ENCODE measurements at regions not wholly inside any gene's neighbourhood (a gene's known extent, or its start where the extent isn't known, plus 50 kb on each side); places are given as distances from the start of the nearest gene placed in this dataset.

GRCh38 chr12:107903341-107904061 is 129.0 kb downstream of the ASCL4 start:
- intact Hi-C loops (cut with micrococcal nuclease) = no loop called here
- H3K4me3 Mint-ChIP-seq = peak overlapping the region; percentile 76
- H3K36me3 Mint-ChIP-seq (ENCODE audit: low read depth) = no peaks in the 10 kb centered on the region
- H3K4me1 Mint-ChIP-seq (ENCODE audit: low read depth) = peaks cover 7% of the 10 kb centered on the region
- H3K27me3 Mint-ChIP-seq (ENCODE audit: low read depth) = peaks cover 62% of the 10 kb centered on the region
- H3K9me3 Mint-ChIP-seq = no peaks in the 10 kb centered on the region
- peak; percentile 64 for DNase-seq
- H3K27ac Mint-ChIP-seq = no peak overlapping the region
- CTCF ChIA-PET = interaction anchor here (0.9 kb wide), 1 partner anchor 9 kb away, joined by 5 read pairs; no protein-coding TSS in a partner anchor

GRCh38 chr12:107906707-107907106 is 132.2 kb downstream of the ASCL4 start:
- H3K4me1 Mint-ChIP-seq (ENCODE audit: low read depth) = peaks cover 7% of the 10 kb centered on the region
- no peak overlapping the region for H3K27ac Mint-ChIP-seq
- intact Hi-C loops (cut with micrococcal nuclease) = no loop called here
- no peaks in the 10 kb centered on the region for H3K9me3 Mint-ChIP-seq
- CTCF ChIA-PET = interaction anchor here (1.3 kb wide), 1 partner anchor 230 kb away, joined by 4 read pairs; no protein-coding TSS in a partner anchor
- H3K36me3 Mint-ChIP-seq (ENCODE audit: low read depth) = no peaks in the 10 kb centered on the region
- H3K4me3 Mint-ChIP-seq = no peak overlapping the region
- DNase-seq = no peak
- H3K27me3 Mint-ChIP-seq (ENCODE audit: low read depth) = peaks cover 62% of the 10 kb centered on the region

DNA sequence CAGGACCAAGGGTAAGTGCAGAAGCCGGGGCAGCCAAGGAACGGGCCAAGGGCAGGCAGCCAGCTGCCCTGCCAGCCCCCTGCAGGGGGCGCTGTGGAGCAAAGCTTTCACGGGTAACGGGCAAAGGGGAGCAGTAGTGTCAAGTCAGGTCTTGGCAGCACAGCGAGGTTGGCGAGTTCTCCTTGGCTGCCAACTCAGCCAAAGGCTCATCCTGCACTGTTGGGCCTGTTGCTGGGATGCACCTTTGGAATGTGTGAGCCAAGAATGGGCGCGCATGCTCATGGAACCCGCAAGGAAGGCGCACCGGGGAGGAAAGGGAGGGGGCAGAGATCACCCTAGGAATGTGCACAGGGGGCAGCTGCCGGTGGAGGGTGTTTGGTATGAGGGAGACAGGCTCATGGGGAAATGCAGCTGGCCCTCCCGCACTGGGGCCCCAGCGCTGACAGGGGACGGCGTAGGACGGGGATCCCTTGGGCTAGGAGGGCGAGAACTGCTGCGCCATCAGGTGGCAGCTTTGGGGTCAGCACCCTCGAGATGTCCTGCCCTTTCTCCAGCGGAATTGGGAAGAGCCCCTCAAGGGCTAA is 138.0 kb downstream of the ASCL4 start:
- intact Hi-C loops (cut with micrococcal nuclease) = loop anchor here (1.0 to 2.0 kb wide), 2 partner anchors 152 to 236 kb away; partner anchors contain the start of gene PRDM4
- Mint-ChIP-seq H3K36me3 (ENCODE audit: low read depth) (no peaks in the 10 kb centered on the region), H3K27ac (no peak overlapping the region), H3K27me3 (ENCODE audit: low read depth) (peaks cover 27% of the 10 kb centered on the region), H3K4me1 (ENCODE audit: low read depth) (peaks cover 2% of the 10 kb centered on the region), H3K9me3 (no peaks in the 10 kb centered on the region), H3K4me3 (peak overlapping the region; percentile 70)
- CTCF ChIA-PET = interaction anchor here (0.8 to 1.8 kb wide), 8 partner anchors 8 to 241 kb away, joined by 3 to 6 read pairs (median 4); no protein-coding TSS in a partner anchor
- DNase-seq = peak; percentile 75

DNA sequence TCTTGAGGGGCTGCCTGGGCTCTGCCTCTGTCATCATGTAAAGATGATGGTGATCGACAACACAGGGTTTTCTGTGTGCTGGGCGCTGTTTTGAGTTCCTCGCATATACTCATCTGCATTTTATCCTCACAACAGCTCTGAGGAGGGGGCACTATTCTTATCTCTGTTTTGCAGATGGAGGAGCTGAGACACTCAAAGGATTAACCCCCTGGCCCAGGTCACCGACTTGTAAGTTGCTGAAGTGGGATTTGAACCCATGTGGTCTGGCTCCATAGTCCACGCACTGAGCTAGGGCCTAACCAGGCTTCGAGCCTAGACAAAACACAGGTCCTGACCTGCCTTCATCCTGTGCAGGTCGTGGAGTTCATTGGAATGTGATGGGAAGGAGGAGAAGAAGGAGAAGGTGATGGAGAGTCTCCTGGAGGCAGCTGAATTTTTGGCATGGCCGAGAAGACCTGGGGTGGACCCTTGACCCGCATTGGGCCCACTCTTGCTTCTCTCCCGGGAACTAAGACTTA is 140.0 kb downstream of the ASCL4 start:
- Mint-ChIP-seq H3K4me1 (ENCODE audit: low read depth) (peaks cover 2% of the 10 kb centered on the region), H3K36me3 (ENCODE audit: low read depth) (no peaks in the 10 kb centered on the region), H3K27ac (no peak overlapping the region), H3K9me3 (no peaks in the 10 kb centered on the region), H3K4me3 (no peak overlapping the region), H3K27me3 (ENCODE audit: low read depth) (peaks cover 36% of the 10 kb centered on the region)
- CTCF ChIA-PET = interaction anchor here (1.1 kb wide), 1 partner anchor 64 kb away, joined by 3 read pairs; no protein-coding TSS in a partner anchor
- no peak for DNase-seq
- intact Hi-C loops (cut with micrococcal nuclease) = no loop called here

- Mint-ChIP-seq H3K27ac (no peak overlapping the region), H3K9me3 (no peaks in the 10 kb centered on the region), H3K36me3 (ENCODE audit: low read depth) (no peaks in the 10 kb centered on the region), H3K27me3 (ENCODE audit: low read depth) (peaks cover 32% of the 10 kb centered on the region), H3K4me3 (no peak overlapping the region), H3K4me1 (ENCODE audit: low read depth) (no peaks in the 10 kb centered on the region)
- DNase-seq = peak; percentile 18
- intact Hi-C loops (cut with micrococcal nuclease) = loop anchor here (1.0 to 5.0 kb wide), 3 partner anchors 73 to 594 kb away; no protein-coding TSS in a partner anchor
- CTCF ChIA-PET = interaction anchor here (0.6 to 1.7 kb wide), 7 partner anchors 10 to 573 kb away, joined by 3 to 5 read pairs (median 3); no protein-coding TSS in a partner anchor
Measured at GRCh38 chr12:107917912-107918800, 143.7 kb downstream of the ASCL4 start.

DNA sequence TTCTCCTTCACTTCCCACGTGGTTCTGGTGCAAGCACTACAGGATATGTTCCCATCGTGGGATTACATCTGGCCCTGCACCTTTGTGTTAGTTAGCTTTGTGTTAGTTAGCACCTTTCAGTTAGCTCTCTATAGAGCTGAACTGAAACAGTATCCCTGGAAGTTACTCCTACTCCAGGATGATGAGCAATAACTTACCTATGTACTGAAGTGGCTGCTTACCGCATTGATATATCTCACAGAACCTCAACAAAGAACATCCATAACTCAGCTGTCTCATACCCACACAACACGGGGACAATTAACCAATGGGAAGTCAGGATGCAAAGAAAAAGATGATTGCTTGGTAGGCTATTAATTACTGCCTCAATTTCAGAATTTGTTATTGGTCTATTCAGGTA is 146.6 kb downstream of the ASCL4 start:
- intact Hi-C loops (cut with micrococcal nuclease) = no loop called here
- Mint-ChIP-seq H3K36me3 (ENCODE audit: low read depth) (no peaks in the 10 kb centered on the region), H3K4me1 (ENCODE audit: low read depth) (no peaks in the 10 kb centered on the region), H3K27ac (no peak overlapping the region), H3K27me3 (ENCODE audit: low read depth) (peaks cover 31% of the 10 kb centered on the region), H3K9me3 (no peaks in the 10 kb centered on the region), H3K4me3 (no peak overlapping the region)
- CTCF ChIA-PET = interaction anchor here (0.8 kb wide), 1 partner anchor 9 kb away, joined by 3 read pairs; no protein-coding TSS in a partner anchor
- DNase-seq = no peak

DNA sequence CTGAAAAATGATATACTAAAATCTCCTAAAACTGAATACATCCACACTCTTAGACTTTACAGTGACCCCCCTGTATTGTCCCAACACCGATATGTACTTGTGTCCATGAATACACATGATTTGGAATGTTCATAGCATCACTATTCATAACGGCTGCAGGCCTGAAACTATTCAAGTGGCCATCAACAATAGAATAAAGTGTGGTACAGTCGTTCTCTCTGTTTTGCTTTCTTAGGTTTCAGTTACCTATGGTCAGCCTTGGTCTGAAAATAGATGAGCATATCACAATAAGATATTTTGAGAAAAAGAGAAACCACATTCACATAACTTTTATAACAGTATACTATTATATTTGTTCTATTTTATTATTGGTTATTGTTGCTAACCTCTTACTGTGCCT is 150.6 kb downstream of the ASCL4 start:
- CTCF ChIA-PET = interaction anchor here (0.7 kb wide), 1 partner anchor 195 kb away, joined by 4 read pairs; no protein-coding TSS in a partner anchor
- no peak for DNase-seq
- peaks cover 18% of the 10 kb centered on the region for H3K27me3 Mint-ChIP-seq (ENCODE audit: low read depth)
- no peak overlapping the region for H3K4me3 Mint-ChIP-seq
- no peak overlapping the region for H3K27ac Mint-ChIP-seq
- H3K4me1 Mint-ChIP-seq (ENCODE audit: low read depth) = no peaks in the 10 kb centered on the region
- intact Hi-C loops (cut with micrococcal nuclease) = no loop called here
- H3K36me3 Mint-ChIP-seq (ENCODE audit: low read depth) = no peaks in the 10 kb centered on the region
- H3K9me3 Mint-ChIP-seq = no peaks in the 10 kb centered on the region

- intact Hi-C loops (cut with micrococcal nuclease) = no loop called here
- H3K27ac Mint-ChIP-seq = no peak overlapping the region
- no peak overlapping the region for H3K4me3 Mint-ChIP-seq
- peaks cover 13% of the 10 kb centered on the region for H3K27me3 Mint-ChIP-seq (ENCODE audit: low read depth)
- no peaks in the 10 kb centered on the region for H3K4me1 Mint-ChIP-seq (ENCODE audit: low read depth)
- DNase-seq = no peak
- H3K9me3 Mint-ChIP-seq = no peaks in the 10 kb centered on the region
- CTCF ChIA-PET = interaction anchor here (0.6 to 1.1 kb wide), 3 partner anchors 18 to 767 kb away, joined by 3 to 4 read pairs (median 3); no protein-coding TSS in a partner anchor
- H3K36me3 Mint-ChIP-seq (ENCODE audit: low read depth) = no peaks in the 10 kb centered on the region
Measured at GRCh38 chr12:107929436-107929835, 154.9 kb downstream of the ASCL4 start.

GRCh38 chr12:107931761-107932160 is 157.3 kb downstream of the ASCL4 start:
- CTCF ChIA-PET = interaction anchor here (0.5 to 1.0 kb wide), 3 partner anchors 13 to 512 kb away, joined by 3 read pairs; no protein-coding TSS in a partner anchor
- H3K36me3 Mint-ChIP-seq (ENCODE audit: low read depth) = no peaks in the 10 kb centered on the region
- H3K27me3 Mint-ChIP-seq (ENCODE audit: low read depth) = peaks cover 17% of the 10 kb centered on the region
- no peak for DNase-seq
- no peaks in the 10 kb centered on the region for H3K9me3 Mint-ChIP-seq
- no peaks in the 10 kb centered on the region for H3K4me1 Mint-ChIP-seq (ENCODE audit: low read depth)
- no peak overlapping the region for H3K4me3 Mint-ChIP-seq
- H3K27ac Mint-ChIP-seq = no peak overlapping the region
- intact Hi-C loops (cut with micrococcal nuclease) = no loop called here

- H3K4me1 Mint-ChIP-seq (ENCODE audit: low read depth) = no peaks in the 10 kb centered on the region
- no peak for DNase-seq
- H3K4me3 Mint-ChIP-seq = no peak overlapping the region
- CTCF ChIA-PET = no interaction called here
- H3K9me3 Mint-ChIP-seq = peaks cover 12% of the 10 kb centered on the region
- no peak overlapping the region for H3K27ac Mint-ChIP-seq
- H3K27me3 Mint-ChIP-seq (ENCODE audit: low read depth) = peaks cover 17% of the 10 kb centered on the region
- H3K36me3 Mint-ChIP-seq (ENCODE audit: low read depth) = no peaks in the 10 kb centered on the region
- intact Hi-C loops (cut with micrococcal nuclease) = no loop called here
Measured at GRCh38 chr12:107938446-107938845, 163.9 kb downstream of the ASCL4 start.

DNA sequence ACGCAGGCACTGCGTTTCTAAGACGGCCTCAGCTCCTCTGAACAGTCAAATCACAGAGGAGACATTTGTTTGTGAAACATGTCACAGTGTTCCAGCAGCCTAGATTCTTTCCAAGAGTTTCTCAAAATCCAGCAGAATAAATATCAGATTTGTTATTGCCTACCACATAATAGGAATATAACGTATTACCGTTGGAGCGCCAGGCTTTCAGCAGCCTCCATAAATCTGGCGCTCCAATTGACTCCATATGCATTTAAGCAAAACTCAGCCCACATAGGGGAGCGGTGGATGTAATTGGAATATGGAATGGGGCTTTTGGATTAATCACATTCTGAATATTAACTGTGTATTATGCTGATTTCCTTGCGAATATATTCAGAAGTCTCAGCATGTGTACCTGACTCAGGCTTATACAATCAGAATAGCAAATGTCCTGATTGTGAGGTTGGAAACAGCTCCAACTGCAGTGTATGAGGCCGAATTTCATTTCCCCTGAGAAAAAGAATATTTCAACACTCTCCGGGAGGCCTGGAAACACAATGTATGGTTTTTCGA is 174.0 kb downstream of the ASCL4 start:
- Mint-ChIP-seq H3K4me3 (no peak overlapping the region), H3K4me1 (ENCODE audit: low read depth) (no peaks in the 10 kb centered on the region), H3K36me3 (ENCODE audit: low read depth) (no peaks in the 10 kb centered on the region), H3K27ac (no peak overlapping the region), H3K27me3 (ENCODE audit: low read depth) (peaks cover 6% of the 10 kb centered on the region), H3K9me3 (no peaks in the 10 kb centered on the region)
- CTCF ChIA-PET = no interaction called here
- no peak for DNase-seq
- intact Hi-C loops (cut with micrococcal nuclease) = no loop called here
